ENCODE measurements at regions not wholly inside any gene's neighbourhood (a gene's known extent, or its start where the extent isn't known, plus 50 kb on each side); places are given as distances from the start of the nearest gene placed in this dataset.
A peak's percentile ranks its signal among the peaks of the same experiment; 100 is the strongest.

DNA sequence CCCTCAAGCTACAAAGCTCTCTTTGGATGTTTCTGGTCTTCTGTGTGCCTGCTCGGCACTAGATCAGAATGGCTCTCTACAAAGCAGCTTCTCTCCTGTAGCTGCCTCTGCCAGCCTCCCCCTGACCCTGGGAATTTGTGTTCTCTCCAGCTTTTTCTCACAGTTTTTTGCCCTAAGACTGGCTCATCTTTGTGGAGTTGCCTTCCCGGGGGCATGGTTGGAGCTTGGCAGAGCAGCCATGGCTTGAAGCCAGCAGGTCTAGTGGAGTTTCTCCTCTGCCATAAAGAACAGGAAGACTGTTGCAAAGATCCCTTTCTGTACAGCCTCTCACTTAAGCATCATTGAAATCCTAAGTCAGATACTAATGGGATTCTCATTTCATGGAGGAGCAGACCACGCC, 163.3 kb upstream of the MAMLD1 start:
- no peak for DNase-seq
- Histone ChIP-seq H3K4me3 (ENCODE audit: low read depth, low read length) (no peak overlapping the region), H3K36me3 (no peaks in the 10 kb centered on the region), H3K27me3 (no peaks in the 10 kb centered on the region), H3K9me3 (no peaks in the 10 kb centered on the region), H3K4me1 (no peaks in the 10 kb centered on the region)
- TF ChIP-seq, protein P1, sequence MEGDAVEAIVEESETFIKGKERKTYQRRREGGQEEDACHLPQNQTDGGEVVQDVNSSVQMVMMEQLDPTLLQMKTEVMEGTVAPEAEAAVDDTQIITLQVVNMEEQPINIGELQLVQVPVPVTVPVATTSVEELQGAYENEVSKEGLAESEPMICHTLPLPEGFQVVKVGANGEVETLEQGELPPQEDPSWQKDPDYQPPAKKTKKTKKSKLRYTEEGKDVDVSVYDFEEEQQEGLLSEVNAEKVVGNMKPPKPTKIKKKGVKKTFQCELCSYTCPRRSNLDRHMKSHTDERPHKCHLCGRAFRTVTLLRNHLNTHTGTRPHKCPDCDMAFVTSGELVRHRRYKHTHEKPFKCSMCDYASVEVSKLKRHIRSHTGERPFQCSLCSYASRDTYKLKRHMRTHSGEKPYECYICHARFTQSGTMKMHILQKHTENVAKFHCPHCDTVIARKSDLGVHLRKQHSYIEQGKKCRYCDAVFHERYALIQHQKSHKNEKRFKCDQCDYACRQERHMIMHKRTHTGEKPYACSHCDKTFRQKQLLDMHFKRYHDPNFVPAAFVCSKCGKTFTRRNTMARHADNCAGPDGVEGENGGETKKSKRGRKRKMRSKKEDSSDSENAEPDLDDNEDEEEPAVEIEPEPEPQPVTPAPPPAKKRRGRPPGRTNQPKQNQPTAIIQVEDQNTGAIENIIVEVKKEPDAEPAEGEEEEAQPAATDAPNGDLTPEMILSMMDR (IDR thresholded peaks at IDR 0.05; ENCODE audit: low read depth, low read length), result no peak

- H3K36me3 ChIP-seq, result no peaks in the 10 kb centered on the region
- no peaks in the 10 kb centered on the region for H3K9me3 ChIP-seq
- no peaks in the 10 kb centered on the region for H3K27me3 ChIP-seq
- TF ChIP-seq, protein P1 (IDR thresholded peaks at IDR 0.05; ENCODE audit: low read depth, low read length), result no peak
- no peaks in the 10 kb centered on the region for H3K4me1 ChIP-seq
- DNase-seq, result no peak
- H3K4me3 ChIP-seq (ENCODE audit: low read depth, low read length), result no peak overlapping the region
Observed at GRCh38 chrX:150200361-150200760, 162.8 kb upstream of the MAMLD1 start.

- no peaks in the 10 kb centered on the region for H3K9me3 ChIP-seq
- DNase-seq, result peak; percentile 6
- H3K4me1 ChIP-seq, result no peaks in the 10 kb centered on the region
- H3K36me3 ChIP-seq, result no peaks in the 10 kb centered on the region
- no peaks in the 10 kb centered on the region for H3K27me3 ChIP-seq
- TF ChIP-seq, protein P1 (IDR thresholded peaks at IDR 0.05; ENCODE audit: low read depth, low read length), result no peak
- no peak overlapping the region for H3K4me3 ChIP-seq (ENCODE audit: low read depth, low read length)
Observed at GRCh38 chrX:150200820-150201287, 162.3 kb upstream of the MAMLD1 start.

DNA sequence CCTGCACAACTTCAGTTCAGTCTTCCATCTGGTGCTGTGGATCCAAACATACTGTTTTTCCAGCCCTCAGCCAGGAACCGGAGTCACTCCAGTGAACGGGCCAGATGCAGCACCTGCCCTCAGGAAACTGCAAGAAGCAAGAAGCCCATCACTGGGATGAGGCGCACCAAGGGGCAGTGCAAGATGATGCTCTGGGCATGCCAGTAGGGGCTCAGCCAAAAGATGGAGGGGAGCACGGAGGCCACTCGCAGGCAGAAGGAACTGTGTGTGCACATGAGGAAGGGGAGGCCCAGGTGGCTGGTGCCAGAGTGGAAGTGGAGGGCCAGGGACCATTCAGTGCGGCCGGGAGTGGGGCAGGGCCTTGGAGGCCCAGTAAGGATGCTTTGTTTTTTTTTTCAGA, 161.7 kb upstream of the MAMLD1 start:
- DNase-seq, result no peak
- Histone ChIP-seq H3K4me3 (ENCODE audit: low read depth, low read length) (no peak overlapping the region), H3K9me3 (no peaks in the 10 kb centered on the region), H3K27me3 (no peaks in the 10 kb centered on the region), H3K4me1 (no peaks in the 10 kb centered on the region), H3K36me3 (no peaks in the 10 kb centered on the region)
- TF ChIP-seq, protein P1 (IDR thresholded peaks at IDR 0.05; ENCODE audit: low read depth, low read length), result no peak

- Histone ChIP-seq H3K9me3 (no peaks in the 10 kb centered on the region), H3K4me1 (no peaks in the 10 kb centered on the region), H3K27me3 (no peaks in the 10 kb centered on the region), H3K36me3 (no peaks in the 10 kb centered on the region), H3K4me3 (ENCODE audit: low read depth, low read length) (no peak overlapping the region)
- no peak for DNase-seq
- TF ChIP-seq, protein P1 (IDR thresholded peaks at IDR 0.05; ENCODE audit: low read depth, low read length), result no peak
Observed at GRCh38 chrX:150201841-150202240, 161.3 kb upstream of the MAMLD1 start.

GRCh38 chrX:150202641-150203247, 160.4 kb upstream of the MAMLD1 start:
- Histone ChIP-seq H3K4me3 (ENCODE audit: low read depth, low read length) (no peak overlapping the region), H3K9me3 (no peaks in the 10 kb centered on the region), H3K27me3 (no peaks in the 10 kb centered on the region), H3K36me3 (no peaks in the 10 kb centered on the region), H3K4me1 (no peaks in the 10 kb centered on the region)
- no peak for DNase-seq
- TF ChIP-seq, protein P1 (IDR thresholded peaks at IDR 0.05; ENCODE audit: low read depth, low read length), result no peak
